Spleen (tissue), 11 donors: ENCODE measurements at regions not wholly inside any gene's neighbourhood (a gene's known extent, or its start where the extent isn't known, plus 50 kb on each side); places are given as distances from the start of the nearest gene placed in this dataset.

ENCODE experiments used
- DNase-seq: peaks from one replicate; pipeline ENCODE4 v3.0.0-alpha.2; 2020
- H3K27ac ChIP-seq, 8 donors: fragments of 200-600 bp; sonication (generic) in 7 of 8; 1 replicate in 4 of 8; 2 replicates in 4 of 8; pipeline versions ENCODE4 v1.5.0 to v1.8.0; 2016 to 2021; ENCODE audit warnings: inconsistent platforms in 4 of 8, mild to moderate bottlenecking in 4 of 8, moderate library complexity in 1 of 8
- H3K27me3 ChIP-seq, 7 donors: fragments of 200-600 bp; sonication (generic) in 6 of 7; replicated peaks in 1 of 7; 1 replicate in 4 of 7; 2 replicates in 3 of 7; pipeline versions ENCODE4 v1.5.0 to v1.8.0; 2016 to 2021; ENCODE audit warnings: inconsistent platforms in 3 of 7, mild to moderate bottlenecking in 1 of 7
- H3K36me3 ChIP-seq, 6 donors: fragments of 200-600 bp; sonication (generic) in 5 of 6; 1 replicate in 4 of 6; 2 replicates in 2 of 6; pipeline versions ENCODE4 v1.5.0 to v1.8.0; 2016 to 2021; ENCODE audit warnings: inconsistent platforms in 2 of 6
- H3K4me1 ChIP-seq, 6 donors: fragments of 200-600 bp; sonication (generic) in 5 of 6; 1 replicate in 3 of 6; 2 replicates in 3 of 6; pipeline versions ENCODE4 v1.5.0 to v1.8.0; 2016 to 2021; ENCODE audit warnings: inconsistent platforms in 3 of 6
- H3K4me3 ChIP-seq, 8 donors: fragments of 200-600 bp; sonication (generic) in 7 of 8; 1 replicate in 4 of 8; 2 replicates in 4 of 8; pipeline versions ENCODE4 v1.5.0 to v1.8.0; 2016 to 2021; ENCODE audit warnings: inconsistent platforms in 4 of 8, mild to moderate bottlenecking in 4 of 8, moderate library complexity in 2 of 8
- H3K9me3 ChIP-seq, 8 donors: fragments of 200-600 bp; sonication (generic) in 7 of 8; 1 replicate in 4 of 8; 2 replicates in 4 of 8; pipeline versions ENCODE4 v1.5.0 to v1.8.0; 2016 to 2021; ENCODE audit warnings: inconsistent platforms in 4 of 8
- CTCF ChIP-seq, 11 experiments: fragments of 200-600 bp in 7 of 11; fragments of 450-650 bp in 4 of 11; sonication (generic) in 4 of 11; IDR thresholded peaks in 8 of 11; conservative IDR thresholded peaks in 3 of 11; 1 replicate in 7 of 11; 2 replicates in 4 of 11; pipeline versions ENCODE4 v1.4.0 to v1.8.0; 2016 to 2021; ENCODE audit warnings: antibody characterized with exemption in 11 of 11, inconsistent platforms in 4 of 11, mild to moderate bottlenecking in 1 of 11
- POLR2A ChIP-seq, 3 donors: fragments of 450-650 bp; IDR thresholded peaks; one replicate each; pipeline ENCODE4 v1.5.1; 2017; ENCODE audit warnings: antibody characterized with exemption in 3 of 3, mild to moderate bottlenecking in 1 of 3
- POLR2AphosphoS5 ChIP-seq, 3 donors: sonication (generic); formaldehyde crosslinking; IDR thresholded peaks; one replicate each; pipeline ENCODE4 v1.5.1; 2017; ENCODE audit warnings: antibody characterized with exemption in 3 of 3
- WGBS, 5 donors: extraction: QIAGEN DNeasy Blood & Tissue Kit in 3 of 5; methylation state at CpG; one replicate each; pipeline versions ENCODE4 v1.1.5 to v1.1.7; 2013 to 2018; 5-methylcytosine and 5-hydroxymethylcytosine counted together
- intact Hi-C: fragments of 100-400 bp; cut with DNase I; formaldehyde crosslinking; loops from one replicate; pipeline ENCODE4 v1.15.0; 2023; ENCODE audit warnings: low total_unique reads
- donor health status: healthy with polysubstance abuse.
- donor health status: DM: no; HTN: no; CAD: no; lungs with moderate emphysema.
- donor health status: DM: no; HTN: no; CAD: no.
- donor health status: Bipolar disorder and iron deficiency.
- donor health status: healthy.
- donor health status: DM: no; HTN: no; CAD: no.
- donor health status: DM: yes; HTN: yes; CAD: no.

- Histone ChIP-seq H3K9me3 (peaks cover 5 to 29% (median 23%) of the 10 kb centered on the region in 8 donors), H3K27ac (no peak overlapping the region), H3K36me3 (no peaks in the 10 kb centered on the region), H3K4me3 (no peak overlapping the region), H3K4me1 (peaks cover 0 to 14% (median 3%) of the 10 kb centered on the region in 6 donors), H3K27me3 (no peaks in the 10 kb centered on the region)
- TF ChIP-seq POLR2AphosphoS5 (IDR thresholded peaks at IDR 0.05) = no peak
- TF ChIP-seq POLR2A (IDR thresholded peaks at IDR 0.05) = no peak
- no peak for TF ChIP-seq CTCF (IDR thresholded peaks at IDR 0.05 in 8 of 11, conservative IDR thresholded peaks at IDR 0.05 in 3 of 11)
- no peak for DNase-seq
- intact Hi-C loops = no loop called here
- WGBS, 5 donors = 66 to 93% (median 84%) methylated on average over 3 of the region's 3 CpGs
Measured at GRCh38 chr2:111647359-111647758, 236.6 kb downstream of the ANAPC1 start.

- no peak for TF ChIP-seq POLR2A (IDR thresholded peaks at IDR 0.05)
- no peak for TF ChIP-seq POLR2AphosphoS5 (IDR thresholded peaks at IDR 0.05)
- no peak for TF ChIP-seq CTCF (IDR thresholded peaks at IDR 0.05 in 8 of 11, conservative IDR thresholded peaks at IDR 0.05 in 3 of 11)
- no peak for DNase-seq
- no peaks in the 10 kb centered on the region for H3K4me1 ChIP-seq
- WGBS, 5 donors = 74 to 85% (median 81%) methylated on average over 4 of the region's 4 CpGs
- no peaks in the 10 kb centered on the region for H3K36me3 ChIP-seq
- H3K27me3 ChIP-seq = no peaks in the 10 kb centered on the region
- H3K27ac ChIP-seq = no peak overlapping the region
- intact Hi-C loops = no loop called here
- H3K9me3 ChIP-seq = peaks cover 0 to 15% (median 10%) of the 10 kb centered on the region in 8 donors
- no peak overlapping the region for H3K4me3 ChIP-seq
Measured at GRCh38 chr2:111652038-111652437, 232.0 kb downstream of the ANAPC1 start.

- Histone ChIP-seq H3K36me3 (no peaks in the 10 kb centered on the region), H3K4me3 (no peak overlapping the region), H3K9me3 (peaks cover 0 to 9% (median 4%) of the 10 kb centered on the region in 8 donors), H3K27ac (no peak overlapping the region), H3K4me1 (no peaks in the 10 kb centered on the region), H3K27me3 (no peaks in the 10 kb centered on the region)
- intact Hi-C loops = no loop called here
- DNase-seq = no peak
- TF ChIP-seq POLR2AphosphoS5 (IDR thresholded peaks at IDR 0.05) (no peak), POLR2A (IDR thresholded peaks at IDR 0.05) (no peak), CTCF (IDR thresholded peaks at IDR 0.05 in 8 of 11, conservative IDR thresholded peaks at IDR 0.05 in 3 of 11) (no peak)
- WGBS, 5 donors = 82 to 100% (median 88%) methylated on average over 1 of the region's 1 CpG
Measured at GRCh38 chr2:111652681-111653080, 231.3 kb downstream of the ANAPC1 start.

GRCh38 chr2:111653103-111653624, 230.8 kb downstream of the ANAPC1 start:
- Histone ChIP-seq H3K27me3 (no peaks in the 10 kb centered on the region), H3K4me1 (no peaks in the 10 kb centered on the region), H3K4me3 (no peak overlapping the region), H3K9me3 (peaks cover 0 to 4% (median 1%) of the 10 kb centered on the region in 8 donors), H3K36me3 (no peaks in the 10 kb centered on the region), H3K27ac (no peak overlapping the region)
- WGBS, 5 donors = 80 to 100% (median 85%) methylated on average over 1 of the region's 1 CpG
- no peak for TF ChIP-seq POLR2A (IDR thresholded peaks at IDR 0.05)
- no peak for TF ChIP-seq CTCF (IDR thresholded peaks at IDR 0.05 in 8 of 11, conservative IDR thresholded peaks at IDR 0.05 in 3 of 11)
- TF ChIP-seq POLR2AphosphoS5 (IDR thresholded peaks at IDR 0.05) = no peak
- no peak for DNase-seq
- intact Hi-C loops = no loop called here
